ENCODE measurements at regions not wholly inside any gene's neighbourhood (a gene's known extent, or its start where the extent isn't known, plus 50 kb on each side); places are given as distances from the start of the nearest gene placed in this dataset.
"Not testable (repeated sequence)": the region's sequence is repeated elsewhere in the genome, so short reads cannot be mapped to it uniquely, and the experiment has no call there.

DNA sequence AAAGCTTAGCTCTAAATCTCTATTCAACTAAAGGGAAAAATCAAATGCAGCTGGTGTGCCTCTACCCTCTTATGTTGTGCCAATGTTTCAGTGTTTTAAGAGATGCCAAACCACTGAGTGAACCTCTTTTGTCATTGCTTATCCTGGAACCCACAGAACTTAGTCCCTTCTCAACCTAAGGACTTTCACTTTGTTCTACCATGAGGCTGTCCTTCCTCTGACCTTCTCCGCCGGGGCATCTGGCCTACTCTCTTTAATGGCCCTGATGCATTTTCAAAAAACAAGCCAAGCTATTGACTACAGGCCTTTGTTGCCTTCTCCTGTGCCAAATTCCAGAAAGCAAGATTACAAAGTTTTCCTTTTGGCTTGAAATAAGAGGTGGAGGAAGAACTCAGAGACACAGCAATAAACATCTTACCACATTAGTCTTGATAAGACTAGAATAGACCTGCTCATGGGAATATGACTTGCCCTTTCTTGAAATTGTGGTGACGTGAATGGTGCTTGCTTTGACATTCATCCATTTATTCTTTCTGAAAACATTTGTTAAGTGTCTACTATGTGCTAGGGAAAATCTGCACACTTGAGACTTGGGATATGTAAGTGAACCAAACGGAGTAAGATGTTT is 253.2 kb upstream of the SMIM30 start:
- DNase-seq, result no peak

DNA sequence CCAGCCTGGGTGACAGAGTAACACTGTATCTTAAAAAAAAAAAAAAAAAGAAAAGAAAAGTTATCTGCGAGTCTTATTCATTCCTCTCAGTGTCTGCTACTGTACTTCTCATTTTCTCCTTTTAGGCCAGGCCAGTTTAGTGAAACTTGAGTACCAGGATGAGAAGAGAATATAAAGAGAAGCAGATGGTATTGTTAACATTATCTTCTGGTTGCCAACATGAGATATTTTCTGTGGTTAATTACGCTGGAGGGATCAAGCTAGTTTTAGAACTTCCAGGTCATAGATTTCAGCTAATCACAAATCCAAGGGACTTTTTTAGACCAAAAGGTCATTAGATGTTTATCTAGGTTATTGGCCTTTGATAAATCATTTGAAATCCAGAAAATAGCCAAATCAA is 252.6 kb upstream of the SMIM30 start:
- no peak for DNase-seq

DNA sequence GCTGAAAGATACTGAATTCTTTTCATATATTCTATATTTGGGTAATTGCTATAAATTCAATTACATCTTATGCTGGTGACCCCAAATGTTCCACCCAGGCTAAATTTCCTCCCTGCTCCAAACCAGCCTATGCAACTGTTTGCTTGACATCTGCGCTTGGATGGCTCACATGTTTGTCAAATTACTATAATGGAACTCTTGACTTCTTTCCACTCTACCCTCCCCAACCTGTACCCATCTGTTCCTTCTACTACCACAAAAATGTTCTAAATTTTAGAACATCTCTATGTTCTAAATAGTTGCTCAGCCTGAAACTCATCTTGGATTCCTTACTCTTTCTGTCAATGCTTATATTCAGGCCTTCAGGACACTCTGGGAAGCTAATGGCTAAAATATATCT is 249.9 kb upstream of the SMIM30 start:
- DNase-seq, result no peak

DNA sequence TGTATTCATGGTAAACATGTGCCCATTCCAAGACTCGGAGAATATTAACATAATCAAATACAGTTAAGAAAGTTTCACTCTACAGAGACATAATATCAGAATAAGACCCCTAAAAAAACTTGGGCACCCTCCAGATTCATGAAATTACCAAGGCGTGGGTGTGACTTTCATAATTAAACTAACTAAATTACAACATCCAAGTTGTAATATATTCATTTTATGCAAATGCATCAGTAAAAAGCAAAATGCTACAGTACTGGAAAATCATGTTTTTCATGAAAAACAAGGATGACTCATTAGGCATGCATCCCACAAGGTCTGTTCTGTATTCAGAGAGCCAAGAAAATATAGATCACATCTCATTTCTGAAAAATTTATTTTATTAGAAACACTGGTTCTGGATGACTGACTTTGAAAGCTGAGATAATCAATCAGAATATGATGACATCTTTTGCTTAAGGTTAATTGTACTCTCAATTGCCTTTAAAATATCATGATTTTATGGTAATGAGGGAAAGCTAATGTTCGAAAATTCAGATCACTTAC is 248.8 kb upstream of the SMIM30 start:
- no peak for DNase-seq

DNA sequence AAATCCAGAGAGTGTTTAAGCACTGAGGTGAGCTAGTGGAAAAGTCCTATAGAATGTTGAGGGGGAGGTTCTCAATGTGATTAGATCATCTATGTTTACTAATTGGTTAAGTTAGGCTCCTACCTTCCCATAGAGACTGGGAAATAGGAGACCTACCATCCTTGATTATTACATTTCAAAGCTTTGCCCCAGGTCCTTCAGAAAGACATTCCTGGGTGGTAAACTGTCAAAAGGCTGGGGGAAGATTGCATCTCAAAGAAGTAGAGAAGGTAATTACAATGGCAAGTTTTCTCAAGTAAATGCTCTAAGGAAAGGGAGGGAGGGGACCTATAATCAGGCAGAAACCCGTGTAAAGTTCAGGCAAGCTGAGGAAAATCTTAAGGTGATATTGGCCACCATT is 247.8 kb upstream of the SMIM30 start:
- DNase-seq, result no peak

DNA sequence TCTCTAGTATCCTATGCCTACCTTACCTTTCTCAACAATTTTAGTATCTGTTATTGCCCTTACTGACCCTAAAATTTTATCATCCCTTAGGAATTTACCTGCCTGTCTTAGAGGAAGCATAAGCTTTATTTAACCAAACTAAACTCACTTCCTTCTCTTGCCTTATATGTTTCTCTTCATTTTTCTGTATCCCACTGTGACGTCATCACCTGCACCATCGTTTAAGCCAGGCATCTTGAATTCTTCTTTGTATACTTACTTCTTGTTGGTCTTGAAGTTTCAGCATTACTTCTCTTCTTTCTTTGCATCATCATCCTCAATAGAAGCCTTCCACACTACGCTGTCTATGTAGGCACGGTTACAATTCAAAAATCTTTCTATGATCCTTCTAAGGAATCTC is 231.0 kb upstream of the SMIM30 start:
- DNase-seq, result no peak

DNA sequence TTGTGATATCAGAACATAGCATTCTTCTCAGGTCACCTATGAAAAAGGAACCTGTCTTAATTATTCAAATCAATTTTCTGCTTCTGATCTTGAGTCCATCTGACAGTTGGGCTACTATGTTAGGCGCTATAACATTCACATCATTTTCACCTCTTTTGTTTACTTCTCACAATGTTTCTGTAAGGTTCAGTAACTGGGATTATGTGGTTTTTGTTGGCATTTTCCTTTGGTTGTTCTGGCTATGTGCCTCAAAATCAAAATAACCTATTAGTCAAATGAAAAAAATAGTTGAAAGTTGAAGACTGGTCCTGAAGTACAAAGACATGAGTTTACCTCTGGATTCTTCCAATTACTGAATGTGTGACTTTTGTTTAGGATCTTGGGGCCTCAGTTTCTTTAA is 221.3 kb upstream of the SMIM30 start:
- DNase-seq, result no peak

DNA sequence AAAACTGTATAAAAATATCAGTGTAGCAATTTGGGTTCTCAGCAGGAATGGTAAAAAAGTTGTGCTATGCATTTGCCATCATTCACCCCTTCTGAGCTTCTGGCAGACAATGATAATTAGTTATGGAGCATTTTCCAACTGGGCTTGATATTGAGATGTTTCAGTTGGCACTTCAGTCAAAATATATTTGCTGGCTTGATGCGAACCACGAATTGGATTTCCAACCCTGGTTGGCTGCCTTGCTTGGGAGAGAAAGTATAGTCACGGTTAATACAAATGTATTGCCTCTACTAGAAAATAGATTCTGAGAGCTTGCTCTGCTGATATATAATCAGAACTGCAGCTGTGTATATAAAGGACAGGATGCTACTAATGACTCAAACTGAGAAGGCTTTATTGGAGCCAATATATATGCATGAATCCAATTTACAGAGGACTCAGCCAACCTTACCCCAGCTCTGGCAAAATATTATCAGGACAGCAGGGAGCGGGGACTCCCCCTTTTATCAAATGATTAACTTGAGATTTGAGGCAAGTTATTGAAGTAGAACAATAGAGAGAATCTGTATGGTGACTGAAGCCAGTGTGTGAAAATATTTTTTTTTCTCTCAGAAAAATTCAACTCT is 219.8 kb upstream of the SMIM30 start:
- DNase-seq, result no peak

DNA sequence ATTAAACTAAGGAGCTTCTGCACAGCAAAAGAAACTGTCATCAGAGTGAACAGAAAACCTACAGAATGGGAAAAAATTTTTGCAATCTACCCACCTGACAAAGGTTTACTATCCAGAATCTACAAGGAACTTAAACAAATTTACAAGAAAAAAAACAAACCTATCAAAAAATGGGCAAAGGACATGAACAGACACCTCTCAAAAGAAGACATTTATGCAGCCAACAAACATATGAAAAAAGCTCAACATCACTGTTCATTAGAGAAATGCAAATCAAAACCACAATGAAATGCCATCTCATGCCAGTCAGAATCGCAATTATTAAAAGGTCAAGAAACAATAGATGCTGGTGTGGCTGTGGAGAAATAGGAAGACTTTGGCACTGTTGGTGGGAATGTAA is 218.5 kb upstream of the SMIM30 start:
- not testable (repeated sequence) for DNase-seq

DNA sequence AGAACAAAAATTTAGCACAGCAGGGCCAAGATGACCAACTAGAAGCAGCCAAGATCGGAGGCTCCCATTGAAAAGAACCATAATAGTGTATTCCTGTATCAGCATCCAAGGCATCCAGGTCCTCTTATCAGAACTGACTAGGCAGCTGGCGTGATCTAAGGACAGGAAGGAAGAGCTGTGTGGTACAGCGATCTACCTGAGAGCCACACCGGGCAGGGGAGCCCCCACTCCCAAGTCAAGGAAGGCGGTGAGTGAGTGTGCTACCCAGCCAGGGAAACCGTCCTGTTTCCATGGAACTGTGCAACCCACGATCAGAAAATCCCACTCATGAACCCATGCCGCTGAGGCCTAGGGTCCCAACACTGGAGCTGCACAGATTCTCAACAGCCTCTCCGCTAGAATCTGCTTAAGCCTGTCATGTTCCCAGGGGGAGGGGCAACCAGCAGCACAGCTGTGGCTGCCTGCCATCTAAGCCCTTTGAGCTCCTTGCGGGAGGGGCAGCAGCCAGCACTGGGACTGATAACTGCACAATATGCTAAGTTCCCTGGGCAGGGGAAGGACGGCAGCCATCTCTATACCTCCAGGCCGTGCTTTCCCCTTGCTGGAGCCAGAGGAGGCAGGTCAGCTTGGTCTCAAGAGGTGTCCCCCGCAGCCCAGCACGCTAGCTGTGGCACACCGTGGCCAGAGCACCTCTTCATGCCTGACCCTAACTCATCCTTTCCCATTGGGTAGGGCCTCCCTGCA is 213.0 kb upstream of the SMIM30 start:
- DNase-seq, result no peak

DNA sequence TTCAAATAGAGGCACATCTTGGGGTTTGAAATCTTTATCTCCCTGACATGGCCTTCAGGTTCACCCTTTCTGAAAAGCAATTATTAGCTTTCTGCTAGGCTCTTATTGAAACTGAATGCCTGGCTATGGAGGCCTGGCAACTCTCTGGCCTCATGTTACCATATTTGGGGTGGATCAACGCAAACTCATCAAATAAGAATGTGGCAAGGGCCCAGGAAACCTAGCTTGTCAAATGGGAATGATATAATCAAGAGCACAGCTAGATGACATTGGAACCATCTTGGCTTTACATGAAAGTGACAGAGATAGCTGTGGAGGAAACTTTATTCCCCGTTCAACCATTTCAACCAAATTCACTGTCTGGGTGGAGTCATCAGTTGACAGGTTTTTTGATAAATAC is 202.8 kb upstream of the SMIM30 start:
- DNase-seq, result no peak

DNA sequence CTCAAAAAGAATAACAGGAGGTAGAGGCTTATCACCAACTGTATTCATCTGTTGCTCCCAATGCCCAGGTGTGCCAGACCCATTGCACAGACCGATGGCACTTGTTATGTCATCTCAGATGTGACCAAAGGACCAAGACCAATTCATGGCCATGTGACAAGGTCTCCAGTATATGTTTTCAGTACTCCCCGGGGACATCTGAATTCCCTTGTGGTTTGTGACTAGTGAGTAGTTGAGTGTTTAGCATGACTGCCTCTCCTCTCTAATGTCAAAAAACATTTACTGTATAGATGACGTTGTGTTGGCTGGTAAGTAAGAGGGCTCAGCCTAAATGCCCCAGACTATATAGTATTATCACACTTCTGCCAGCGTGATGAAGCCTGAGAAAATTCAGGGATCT is 202.1 kb upstream of the SMIM30 start:
- no peak for DNase-seq

DNA sequence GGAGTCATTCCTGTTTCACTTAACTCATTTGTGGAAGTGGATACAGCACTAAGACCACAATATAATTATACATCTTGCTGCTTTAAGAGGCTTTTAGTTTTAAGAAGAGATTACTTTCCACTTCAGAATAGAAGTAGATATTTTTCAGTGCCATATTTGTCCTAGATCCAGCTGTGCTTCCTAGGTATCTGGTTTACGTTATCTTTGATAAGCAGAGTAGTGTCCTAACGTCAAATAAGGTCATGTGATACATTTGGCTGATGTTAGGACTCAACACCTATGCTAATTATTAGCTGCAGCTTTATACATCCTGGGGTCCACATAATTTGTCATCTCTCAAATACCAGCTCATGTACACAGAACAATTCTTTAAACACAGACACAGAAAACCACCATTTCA is 196.2 kb upstream of the SMIM30 start:
- no peak for DNase-seq

DNA sequence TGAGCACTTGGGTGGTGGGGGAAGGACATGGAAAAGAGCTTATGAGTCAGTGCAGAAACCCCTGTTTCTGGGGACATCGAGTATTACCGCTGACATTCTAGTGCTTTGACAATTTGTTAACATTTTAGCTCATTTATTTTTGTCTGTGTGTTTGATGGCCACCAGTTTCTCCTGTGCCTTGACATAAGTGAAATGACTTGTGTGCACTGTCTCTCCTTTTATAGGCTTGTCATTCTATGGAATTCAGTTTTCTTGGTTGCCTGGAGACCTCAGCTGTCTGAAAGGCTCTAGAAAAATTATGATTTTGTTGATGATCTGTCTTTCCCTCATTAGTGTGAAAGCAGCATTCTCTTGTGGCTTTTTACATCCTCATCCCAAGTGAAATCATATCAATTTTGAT is 190.0 kb upstream of the SMIM30 start:
- no peak for DNase-seq

DNA sequence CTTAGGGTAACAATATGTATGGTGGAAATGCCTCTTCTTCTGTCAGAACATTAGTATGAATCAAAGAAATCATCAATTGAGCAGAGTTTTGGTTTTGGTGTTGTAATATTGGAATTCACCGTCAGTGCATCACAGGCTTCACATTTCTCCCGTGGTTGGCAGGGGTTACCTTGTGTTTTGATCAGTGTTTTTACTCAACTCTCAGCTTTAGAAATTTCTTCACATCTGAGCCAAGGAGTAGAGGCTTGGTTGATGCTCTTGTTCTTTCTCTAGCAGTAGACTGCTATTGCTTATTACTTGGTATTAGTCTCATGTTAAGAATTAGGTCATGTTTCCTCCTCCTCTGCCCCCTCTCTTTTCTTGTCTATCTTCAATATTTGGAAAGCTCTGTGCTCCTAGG is 188.8 kb upstream of the SMIM30 start:
- no peak for DNase-seq

DNA sequence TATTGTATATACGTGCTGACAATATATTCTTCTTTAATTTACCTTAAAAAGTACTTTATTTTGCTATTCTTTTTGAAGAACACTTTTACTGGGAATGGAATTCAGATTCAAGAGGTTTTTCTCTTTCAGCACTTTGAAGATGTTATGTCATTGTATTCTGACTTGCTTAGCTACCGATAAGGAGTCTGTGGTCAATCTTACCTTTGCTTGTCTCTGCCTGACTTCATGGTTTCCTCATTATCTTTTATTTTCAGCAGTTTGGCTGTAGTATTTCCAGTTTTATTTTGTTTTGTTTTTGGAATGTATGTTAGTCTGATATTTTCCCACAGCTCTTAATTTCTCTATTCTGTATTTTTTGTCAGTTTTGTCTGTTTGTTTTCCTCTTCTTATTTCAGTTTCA is 187.9 kb upstream of the SMIM30 start:
- no peak for DNase-seq

DNA sequence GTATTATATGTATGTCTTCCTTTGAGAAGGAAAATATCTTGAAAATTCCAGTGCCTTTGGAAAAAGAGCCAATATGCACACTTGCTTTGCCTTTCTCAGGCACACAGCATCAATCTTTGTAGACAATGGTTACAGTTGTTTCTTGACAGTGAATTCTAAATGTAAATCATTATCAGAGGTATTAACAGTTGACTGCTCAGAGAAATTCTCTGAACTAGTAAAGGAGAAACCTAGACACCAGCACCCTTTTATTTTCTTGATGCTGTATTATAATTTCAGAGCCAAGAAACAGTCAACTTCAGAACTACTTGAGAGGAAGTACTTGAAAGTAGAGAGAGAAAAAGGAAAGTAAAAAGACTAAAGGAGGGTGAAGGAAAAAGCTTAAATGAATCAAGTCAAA is 185.8 kb upstream of the SMIM30 start:
- no peak for DNase-seq

DNA sequence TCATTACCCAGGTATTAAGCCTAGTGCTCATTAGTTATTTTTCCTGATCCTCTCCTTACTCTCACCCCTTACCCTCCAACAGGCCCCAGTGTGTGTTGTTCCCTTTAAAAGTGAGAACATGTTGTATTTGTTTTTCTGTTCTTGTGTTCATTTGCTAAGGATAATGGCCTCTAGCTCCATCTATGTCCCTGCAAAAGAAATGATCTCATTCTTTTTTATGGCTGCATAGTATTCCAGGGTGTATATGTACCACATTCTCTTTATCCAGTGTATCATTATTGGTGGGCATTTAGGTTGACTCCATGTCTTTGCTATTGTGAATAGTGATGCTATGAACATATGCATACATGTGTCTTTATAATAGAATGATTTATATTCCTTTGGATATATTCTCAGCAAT is 185.0 kb upstream of the SMIM30 start:
- not testable (repeated sequence) for DNase-seq

DNA sequence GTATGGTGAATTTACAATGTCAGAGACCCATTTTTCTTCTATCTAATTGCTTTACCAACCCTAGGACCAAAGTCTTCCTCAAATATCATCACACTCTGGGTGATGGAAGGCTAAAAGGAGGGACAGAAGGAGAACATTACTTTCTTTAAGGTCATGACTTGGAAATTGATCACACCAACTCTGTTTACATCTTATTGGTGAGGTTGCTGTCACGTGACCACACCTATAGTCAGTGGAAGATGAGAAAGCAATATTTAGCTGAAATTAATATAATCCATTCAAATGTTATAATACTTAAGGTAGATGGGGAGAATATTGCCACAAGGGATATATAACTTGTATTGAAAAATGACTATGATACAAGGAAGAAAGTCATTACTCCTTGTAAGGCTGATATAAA is 183.6 kb upstream of the SMIM30 start:
- no peak for DNase-seq

DNA sequence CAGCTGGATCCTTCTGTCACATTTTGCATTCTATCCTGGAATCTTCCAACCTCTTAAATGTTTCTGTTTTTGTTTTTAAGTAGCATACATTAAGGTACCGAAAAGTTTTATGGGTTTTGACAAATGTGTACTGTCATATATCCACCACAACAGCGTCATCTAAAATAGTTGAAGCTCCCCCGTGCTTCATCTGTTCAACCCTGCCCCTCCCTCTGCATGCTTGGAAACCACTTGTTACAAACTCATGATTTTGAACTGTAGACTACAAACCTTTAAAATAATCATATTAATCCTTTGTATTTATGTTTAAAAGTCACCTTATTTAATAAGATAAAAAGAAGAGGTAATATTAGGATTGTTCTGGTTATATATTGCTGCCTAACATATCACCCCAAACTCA is 182.8 kb upstream of the SMIM30 start:
- no peak for DNase-seq

DNA sequence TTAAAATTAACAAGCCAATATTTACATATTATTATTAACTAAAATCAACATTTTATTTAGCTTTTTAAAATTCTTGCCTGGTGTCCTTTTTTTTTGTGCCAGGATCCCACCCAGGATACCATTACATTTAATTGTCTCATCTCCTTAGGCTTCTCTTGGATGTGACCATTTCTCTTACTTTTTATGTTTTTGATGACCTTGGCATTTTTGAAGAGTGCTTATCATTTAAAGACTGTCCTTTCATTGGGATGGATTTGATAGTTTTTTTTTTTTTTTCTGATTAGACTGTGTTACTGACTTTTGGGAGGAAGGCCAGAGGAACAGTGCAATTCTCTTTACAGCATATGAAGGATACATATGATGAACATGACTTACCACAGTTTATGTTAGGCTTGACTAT is 181.4 kb upstream of the SMIM30 start:
- DNase-seq, result no peak

DNA sequence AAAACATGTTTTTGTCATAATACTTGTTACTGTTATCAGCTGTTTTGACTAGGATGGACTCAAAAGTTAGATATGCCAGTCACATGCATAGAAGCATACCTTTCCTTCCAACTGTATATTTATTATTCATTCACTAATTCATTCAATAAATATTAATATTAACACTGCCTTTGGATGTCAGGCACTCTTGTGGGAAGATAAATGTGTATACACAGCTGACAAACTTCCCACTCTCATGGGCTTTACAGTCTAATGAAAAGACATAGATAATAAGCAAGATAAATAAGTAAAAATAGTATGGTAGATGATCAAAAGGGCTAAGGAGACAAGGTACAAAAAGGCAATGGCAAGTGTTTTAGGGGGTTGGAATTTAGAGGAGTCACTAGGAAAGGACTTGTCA is 180.1 kb upstream of the SMIM30 start:
- no peak for DNase-seq

DNA sequence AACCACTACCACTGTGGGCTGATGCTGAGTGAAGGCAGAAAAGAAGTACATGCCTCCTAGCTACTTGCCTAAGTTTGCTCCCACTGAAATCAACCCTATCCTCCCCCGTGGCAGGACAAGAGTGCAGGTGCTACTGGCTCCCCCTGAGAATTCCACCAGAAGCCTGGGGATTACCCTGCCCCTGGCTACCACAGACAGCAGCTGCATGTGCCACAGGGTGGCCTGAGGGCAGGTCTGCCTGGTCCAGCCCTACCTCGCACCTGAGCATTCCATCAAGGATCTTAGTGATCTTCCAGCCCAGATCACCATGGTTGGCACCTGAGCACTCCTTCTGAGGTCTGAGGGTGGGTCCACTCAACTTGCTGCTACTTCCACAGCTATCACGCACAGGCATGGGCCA is 176.4 kb upstream of the SMIM30 start:
- DNase-seq, result no peak

DNA sequence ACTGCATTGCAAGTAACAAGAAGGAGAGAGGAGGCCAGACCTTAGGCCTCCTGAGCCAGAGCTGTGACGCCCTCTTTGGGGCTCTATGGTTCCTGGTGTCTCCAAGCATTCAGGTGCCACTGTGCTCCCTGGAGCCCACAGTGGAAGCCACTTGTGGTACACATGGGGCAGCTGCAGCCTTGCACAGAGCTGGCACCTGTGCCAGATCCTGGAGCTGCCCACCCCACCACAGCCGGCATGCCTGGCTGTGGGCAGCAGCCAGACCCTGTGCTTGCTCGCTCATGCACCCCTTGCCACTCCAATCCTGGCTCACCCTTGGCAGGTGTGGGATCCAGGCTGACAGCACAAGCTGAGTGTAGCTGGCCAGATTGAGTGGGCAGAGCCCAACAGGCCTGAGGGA is 173.8 kb upstream of the SMIM30 start:
- no peak for DNase-seq

All from stimulated activated CD4-positive, alpha-beta T cell treated with anti-CD3 and anti-CD28 coated beads, Interleukin-4, amount 100 ng/mL, for 24 hours (primary cell).